HG03097 (cell line): ENCODE measurements at regions not wholly inside any gene's neighbourhood (a gene's known extent, or its start where the extent isn't known, plus 50 kb on each side); places are given as distances from the start of the nearest gene placed in this dataset.

Source experiments
- ATAC-seq: cut with Tn5 transposase; IDR thresholded peaks from one replicate; pipeline ENCODE4 v1.9.1; 2021; ENCODE audit not compliant: unreplicated experiment, low FRiP score

DNA sequence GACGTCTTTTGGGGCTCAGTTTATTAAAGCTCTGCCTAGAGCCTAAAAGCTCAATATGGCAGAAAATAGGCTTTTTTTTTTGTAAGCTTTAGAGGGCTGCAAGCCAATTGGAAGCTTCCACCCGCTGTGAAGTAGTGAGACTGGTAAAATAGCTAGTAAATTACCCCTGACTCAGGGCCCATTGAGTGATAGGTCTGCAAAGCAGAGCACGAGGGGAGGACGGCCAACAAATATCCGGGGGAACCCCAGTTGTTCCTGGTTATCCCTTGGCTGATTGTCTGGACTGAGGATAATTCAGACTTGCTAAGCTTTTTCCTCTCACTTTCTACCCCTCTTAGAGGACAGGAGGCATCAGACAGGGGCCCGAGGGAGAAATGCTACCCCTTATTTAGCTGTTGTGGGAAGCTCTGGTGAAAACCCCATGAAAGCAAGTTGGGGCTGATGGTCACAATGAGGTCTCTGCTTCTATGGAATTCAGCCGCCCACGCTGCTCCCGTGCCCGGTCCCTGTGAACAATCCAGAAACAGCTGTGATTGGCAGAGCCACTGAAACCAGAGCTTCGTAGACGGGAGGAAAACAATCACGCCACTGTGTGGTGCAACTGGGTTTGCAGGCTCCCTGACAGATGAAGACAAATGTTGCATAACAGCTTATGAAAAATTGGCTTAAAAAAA, 141.9 kb upstream of the LGALSL start:
- no peak for ATAC-seq

DNA sequence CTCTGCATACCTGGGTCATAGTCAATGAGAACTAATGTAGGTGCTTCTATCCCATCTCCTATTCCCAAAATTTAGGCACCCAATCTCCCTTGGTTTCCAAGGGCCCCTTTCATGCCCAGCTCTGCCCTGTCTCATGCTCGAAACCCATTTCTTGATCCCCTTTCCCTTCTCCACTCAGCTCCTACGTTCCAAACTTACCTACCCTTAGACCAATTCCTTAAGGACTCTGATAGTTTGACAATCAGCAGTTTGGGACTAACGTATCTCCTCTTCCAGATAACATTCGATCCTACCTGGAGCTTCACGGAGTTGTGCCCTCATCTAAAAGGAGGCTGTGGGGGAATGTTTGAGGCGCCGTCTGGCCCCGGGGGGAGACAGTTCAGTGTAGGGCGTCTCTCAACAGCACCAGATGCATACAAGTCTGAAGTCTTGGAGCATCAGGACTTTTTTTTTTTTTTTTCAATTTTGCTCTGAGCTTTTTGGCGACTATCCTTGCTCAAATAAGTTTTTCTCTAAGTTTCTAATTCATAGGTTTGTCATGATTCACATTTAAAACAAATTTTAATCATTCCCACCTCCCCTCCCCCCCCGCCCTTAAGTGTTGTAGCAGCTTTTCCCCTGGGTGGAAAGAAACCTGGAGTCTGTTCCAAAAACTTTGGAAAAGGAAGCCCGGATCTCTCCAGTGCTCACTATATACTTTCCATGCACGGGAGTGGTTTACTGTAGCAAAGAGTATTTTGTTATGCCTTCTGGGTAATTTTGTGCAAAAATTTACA, 141.2 kb upstream of the LGALSL start:
- ATAC-seq: no peak

GRCh38 chr2:64313398-64313723, 140.6 kb upstream of the LGALSL start:
- ATAC-seq: no peak

DNA sequence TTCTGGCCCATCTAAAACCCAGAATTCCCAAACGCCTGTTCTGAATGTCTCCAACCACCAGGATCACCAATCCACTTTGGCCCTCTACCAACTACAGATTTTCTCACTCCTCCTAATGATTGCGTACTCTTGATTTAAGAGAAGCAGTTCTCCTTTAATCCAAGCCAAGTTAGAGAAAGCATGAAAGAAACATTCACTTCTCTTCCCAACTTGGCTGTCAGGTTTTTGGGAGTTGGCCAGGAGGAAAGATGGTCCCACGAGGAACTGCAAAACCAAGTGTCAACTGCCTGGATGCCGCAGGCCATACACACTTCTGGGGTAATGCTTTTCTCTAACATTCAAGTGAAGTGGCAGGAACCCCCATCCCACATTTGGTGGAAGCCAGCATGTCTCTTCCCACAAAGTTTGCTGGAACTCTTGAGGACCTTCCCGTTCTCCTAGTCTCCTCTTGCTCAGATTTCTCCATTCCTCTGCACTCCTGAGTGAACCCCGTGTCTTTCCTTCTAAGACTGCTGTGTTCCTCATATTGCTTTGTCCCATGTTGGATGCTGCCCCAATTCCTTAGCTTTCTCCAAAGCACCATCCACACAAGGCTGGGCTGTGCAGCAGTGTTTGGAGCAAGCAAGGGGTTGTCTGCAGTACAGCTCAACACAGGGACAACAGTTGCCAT, 138.5 kb upstream of the LGALSL start:
- no peak for ATAC-seq

- ATAC-seq: no peak
Observed at GRCh38 chr2:64317707-64318475, 136.1 kb upstream of the LGALSL start.

- no peak for ATAC-seq
Observed at GRCh38 chr2:64318476-64318748, 135.6 kb upstream of the LGALSL start.

DNA sequence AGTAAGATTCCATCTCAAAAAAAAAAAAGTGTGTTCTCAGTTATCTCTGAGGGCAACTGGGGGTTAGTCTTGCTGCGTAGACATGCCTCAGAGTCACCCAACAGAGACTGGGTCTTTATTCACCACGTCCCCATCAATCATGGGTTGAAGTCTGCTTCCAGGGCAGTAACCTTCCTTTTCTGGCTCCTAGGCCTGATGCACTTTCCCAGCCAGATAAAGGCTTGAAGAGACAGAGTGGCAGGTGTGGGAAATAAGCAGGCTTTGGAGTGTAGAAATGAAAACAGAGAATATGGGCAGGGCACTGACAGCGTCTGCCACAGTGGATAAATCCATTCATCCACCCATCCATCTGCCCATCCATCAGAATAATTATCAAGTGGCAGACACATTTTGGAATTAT, 134.1 kb upstream of the LGALSL start:
- ATAC-seq: no peak

- ATAC-seq: no peak
Observed at GRCh38 chr2:64322433-64322832, 131.5 kb upstream of the LGALSL start.

GRCh38 chr2:64323197-64323596, 130.8 kb upstream of the LGALSL start:
- no peak for ATAC-seq

GRCh38 chr2:64324746-64325410, 129.1 kb upstream of the LGALSL start:
- ATAC-seq: no peak

GRCh38 chr2:64325477-64325851, 128.5 kb upstream of the LGALSL start:
- ATAC-seq: peak; percentile 15

GRCh38 chr2:64325852-64326577, 127.9 kb upstream of the LGALSL start:
- ATAC-seq: peak; percentile 81

DNA sequence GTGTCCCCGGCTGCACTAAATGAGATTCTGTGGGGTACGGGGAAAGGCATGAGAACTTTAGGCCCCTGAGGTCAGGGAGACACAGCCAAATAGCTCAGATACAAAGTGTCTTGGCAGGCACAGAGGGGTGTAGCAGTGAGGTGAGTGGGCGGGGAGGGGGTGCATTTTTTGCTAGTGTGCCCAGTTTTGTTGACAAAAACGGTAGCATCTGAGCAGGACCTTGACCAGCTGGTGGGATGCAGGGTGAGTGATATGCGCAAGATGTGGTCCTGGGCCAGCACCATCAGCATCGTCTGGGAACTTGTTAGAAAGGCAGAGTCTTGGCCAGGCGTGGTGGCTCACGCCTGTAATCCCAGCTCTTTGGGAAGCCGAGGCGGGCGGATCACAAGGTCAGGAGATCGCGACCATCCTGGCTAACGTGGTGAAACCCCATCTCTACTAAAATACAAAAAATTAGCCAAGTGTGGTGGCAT, 127.3 kb upstream of the LGALSL start:
- ATAC-seq: no peak

GRCh38 chr2:64327129-64327509, 126.8 kb upstream of the LGALSL start:
- no peak for ATAC-seq

GRCh38 chr2:64327510-64328414, 126.2 kb upstream of the LGALSL start:
- no peak for ATAC-seq

DNA sequence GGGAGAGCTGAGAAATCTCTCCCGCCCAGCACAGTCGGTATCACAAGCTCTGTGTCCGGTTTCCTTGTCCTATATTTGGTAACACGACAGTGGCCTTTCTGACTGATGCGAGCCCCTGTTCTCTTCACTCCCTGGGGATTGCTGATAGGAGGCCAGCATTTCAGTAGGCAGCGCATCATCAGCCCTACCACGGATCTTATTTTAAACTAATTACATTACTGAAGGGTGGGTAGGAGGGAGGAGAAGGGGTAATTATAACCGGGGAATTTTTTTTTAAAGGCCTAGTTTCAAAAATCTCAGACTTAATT, 125.6 kb upstream of the LGALSL start:
- ATAC-seq: no peak

GRCh38 chr2:64328756-64329155, 125.2 kb upstream of the LGALSL start:
- ATAC-seq: no peak

DNA sequence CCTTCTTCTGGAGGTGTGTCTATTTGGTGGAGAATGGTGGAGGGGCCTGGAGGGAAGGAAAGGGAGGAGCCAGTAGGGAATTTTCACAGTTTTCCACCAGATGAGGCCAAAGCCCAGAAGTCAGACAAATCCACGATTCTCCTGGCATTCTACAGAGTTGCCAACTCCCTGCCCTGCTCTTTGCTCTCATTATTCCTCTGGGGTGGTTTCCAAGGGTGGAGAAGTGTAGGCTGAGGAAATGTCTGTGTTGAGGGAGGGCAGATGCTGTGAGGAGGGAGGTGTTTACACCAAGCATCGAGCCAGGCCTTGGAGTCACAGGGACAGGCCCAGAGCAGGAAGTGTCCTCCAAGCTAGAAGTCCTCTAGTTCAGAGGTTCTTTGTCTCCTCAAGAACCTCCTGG, 124.1 kb upstream of the LGALSL start:
- no peak for ATAC-seq
